ENCODE measurements at regions not wholly inside any gene's neighbourhood (a gene's known extent, or its start where the extent isn't known, plus 50 kb on each side); places are given as distances from the start of the nearest gene placed in this dataset.
A peak's percentile ranks its signal among the peaks of the same experiment; 100 is the strongest.

DNA sequence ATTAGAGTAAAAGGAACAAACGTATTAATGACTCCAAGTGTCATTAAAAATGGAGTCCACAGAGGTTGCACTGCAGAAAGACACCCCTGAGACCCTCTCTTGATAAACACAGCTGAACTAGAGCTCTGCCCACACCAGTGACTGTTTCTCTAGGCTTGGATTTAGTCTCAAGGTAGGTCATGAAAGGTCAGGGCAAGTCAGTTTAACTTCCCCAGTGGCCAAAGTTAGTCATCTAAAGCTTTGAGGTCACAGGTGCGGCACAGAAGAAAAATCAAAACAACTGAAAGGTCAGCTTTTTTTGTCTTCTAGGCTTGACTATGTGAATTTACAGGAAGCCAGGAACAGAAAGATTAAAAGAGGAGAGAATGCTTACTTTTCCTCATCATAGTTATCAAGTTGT is 749.6 kb downstream of the RAB28 start:
- no peak for DNase-seq (ENCODE audit: low spot score in 2 of 2)
- intact Hi-C loops (cut with DNase I; ENCODE audit: low total_unique reads) = no loop called here

DNA sequence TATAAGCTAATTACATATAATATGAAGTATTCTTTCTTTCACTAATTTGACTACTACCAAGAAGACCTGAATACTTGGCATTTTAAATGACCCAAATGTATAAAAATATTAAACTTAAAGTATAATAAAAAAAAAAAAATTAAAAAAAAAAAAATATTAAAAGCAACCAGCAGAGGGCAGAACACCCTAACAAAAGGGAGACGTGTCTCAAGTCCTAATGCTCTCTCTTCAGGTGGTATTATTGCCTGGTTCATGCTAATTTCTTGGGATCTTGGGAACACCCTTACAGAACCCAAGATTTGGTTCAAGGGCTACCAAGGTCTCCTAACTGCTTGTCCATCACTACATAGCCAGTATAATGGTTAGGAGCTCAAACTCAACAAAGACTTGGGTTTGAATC is 754.8 kb downstream of the RAB28 start:
- H3K36me3 ChIP-seq = no peaks in the 10 kb centered on the region
- DNase-seq (ENCODE audit: low spot score in 2 of 2) = no peak
- H3K27me3 ChIP-seq = peaks cover 0 to 9% of the 10 kb centered on the region in 2 donors
- TF ChIP-seq, protein P1, sequence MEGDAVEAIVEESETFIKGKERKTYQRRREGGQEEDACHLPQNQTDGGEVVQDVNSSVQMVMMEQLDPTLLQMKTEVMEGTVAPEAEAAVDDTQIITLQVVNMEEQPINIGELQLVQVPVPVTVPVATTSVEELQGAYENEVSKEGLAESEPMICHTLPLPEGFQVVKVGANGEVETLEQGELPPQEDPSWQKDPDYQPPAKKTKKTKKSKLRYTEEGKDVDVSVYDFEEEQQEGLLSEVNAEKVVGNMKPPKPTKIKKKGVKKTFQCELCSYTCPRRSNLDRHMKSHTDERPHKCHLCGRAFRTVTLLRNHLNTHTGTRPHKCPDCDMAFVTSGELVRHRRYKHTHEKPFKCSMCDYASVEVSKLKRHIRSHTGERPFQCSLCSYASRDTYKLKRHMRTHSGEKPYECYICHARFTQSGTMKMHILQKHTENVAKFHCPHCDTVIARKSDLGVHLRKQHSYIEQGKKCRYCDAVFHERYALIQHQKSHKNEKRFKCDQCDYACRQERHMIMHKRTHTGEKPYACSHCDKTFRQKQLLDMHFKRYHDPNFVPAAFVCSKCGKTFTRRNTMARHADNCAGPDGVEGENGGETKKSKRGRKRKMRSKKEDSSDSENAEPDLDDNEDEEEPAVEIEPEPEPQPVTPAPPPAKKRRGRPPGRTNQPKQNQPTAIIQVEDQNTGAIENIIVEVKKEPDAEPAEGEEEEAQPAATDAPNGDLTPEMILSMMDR (IDR thresholded peaks at IDR 0.05) = peak in 1 of 3 donors; percentile 14
- TF ChIP-seq POLR2AphosphoS5 (IDR thresholded peaks at IDR 0.05) = no peak
- no peak overlapping the region for H3K4me3 ChIP-seq
- no peaks in the 10 kb centered on the region for H3K4me1 ChIP-seq
- no peak overlapping the region for H3K27ac ChIP-seq
- intact Hi-C loops (cut with DNase I; ENCODE audit: low total_unique reads) = loop anchor here (5.0 kb wide), 1 partner anchor 112 kb away; no protein-coding TSS in a partner anchor
- no peaks in the 10 kb centered on the region for H3K9me3 ChIP-seq

More for the DNA sequence above, 749.6 kb downstream of the RAB28 start:
- no peak overlapping the region for H3K4me3 ChIP-seq
- no peak for TF ChIP-seq POLR2A (IDR thresholded peaks at IDR 0.05)
- no peak for TF ChIP-seq POLR2AphosphoS5 (IDR thresholded peaks at IDR 0.05)
- TF ChIP-seq, protein P1 (IDR thresholded peaks at IDR 0.05) = no peak
- H3K27ac ChIP-seq = no peak overlapping the region
- no peaks in the 10 kb centered on the region for H3K4me1 ChIP-seq
- peaks cover 0 to 9% of the 10 kb centered on the region in 2 donors for H3K27me3 ChIP-seq
- H3K36me3 ChIP-seq = no peaks in the 10 kb centered on the region
- no peaks in the 10 kb centered on the region for H3K9me3 ChIP-seq

DNA sequence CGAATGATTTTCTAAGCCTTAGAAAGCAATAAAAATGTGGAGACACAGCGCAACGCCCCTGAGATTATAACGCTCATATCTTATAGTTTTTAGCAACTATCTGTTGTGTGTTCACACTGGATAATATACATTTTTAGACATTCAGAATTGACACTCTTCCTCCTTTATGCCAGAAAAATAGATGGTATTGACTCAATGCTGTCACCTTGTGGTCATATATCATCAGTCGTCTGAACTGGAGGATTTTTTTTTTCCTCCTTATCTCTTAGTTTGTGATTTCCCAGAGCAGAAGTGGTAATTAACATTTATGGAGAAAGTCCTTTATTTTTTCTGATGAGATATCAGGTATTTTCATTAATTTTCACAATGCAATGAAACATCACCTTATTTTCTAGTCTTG is 759.6 kb downstream of the RAB28 start:
- H3K9me3 ChIP-seq = no peaks in the 10 kb centered on the region
- H3K36me3 ChIP-seq = no peaks in the 10 kb centered on the region
- TF ChIP-seq, protein P1 (IDR thresholded peaks at IDR 0.05) = peak in 1 of 3 donors; percentile 25
- TF ChIP-seq POLR2AphosphoS5 (IDR thresholded peaks at IDR 0.05) = no peak
- intact Hi-C loops (cut with DNase I; ENCODE audit: low total_unique reads) = loop anchor here (5.0 kb wide), 1 partner anchor 513 kb away; no protein-coding TSS in a partner anchor
- no peak overlapping the region for H3K4me3 ChIP-seq
- no peak for DNase-seq (ENCODE audit: low spot score in 2 of 2)
- no peaks in the 10 kb centered on the region for H3K4me1 ChIP-seq
- H3K27me3 ChIP-seq = no peaks in the 10 kb centered on the region
- no peak overlapping the region for H3K27ac ChIP-seq

DNA sequence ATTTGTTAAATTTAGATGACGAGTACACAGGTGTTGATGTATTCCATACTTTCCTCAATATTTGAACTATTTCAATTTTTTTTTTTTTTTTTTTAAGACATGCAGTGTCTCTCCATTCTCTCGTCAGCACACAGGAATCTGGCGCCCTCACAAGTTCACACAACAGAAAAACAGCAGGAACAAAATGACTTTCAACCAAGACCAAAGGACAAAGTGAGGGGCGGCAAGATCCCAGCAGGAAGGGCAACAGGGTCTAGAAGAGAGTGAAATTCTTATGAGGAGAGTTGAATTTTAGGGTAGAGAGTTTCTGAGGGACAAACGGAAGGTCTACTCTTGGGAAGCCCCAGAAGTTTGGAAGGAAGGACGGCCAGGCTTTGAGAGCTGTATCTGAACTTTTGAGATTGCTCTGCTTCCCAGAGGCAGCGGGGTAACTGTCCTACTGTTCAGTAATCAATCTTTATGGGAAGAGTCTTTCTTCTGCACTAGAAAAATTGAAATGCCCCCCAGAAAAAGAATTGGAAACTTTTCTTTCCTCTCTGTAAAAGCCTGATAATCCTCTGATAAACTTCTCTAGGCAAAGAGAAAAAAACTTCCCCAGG is 760.2 kb downstream of the RAB28 start:
- intact Hi-C loops (cut with DNase I; ENCODE audit: low total_unique reads) = loop anchor here (5.0 kb wide), 1 partner anchor 513 kb away; no protein-coding TSS in a partner anchor
- DNase-seq (ENCODE audit: low spot score in 2 of 2) = no peak
- no peaks in the 10 kb centered on the region for H3K9me3 ChIP-seq
- H3K36me3 ChIP-seq = no peaks in the 10 kb centered on the region
- H3K4me3 ChIP-seq = no peak overlapping the region
- TF ChIP-seq POLR2AphosphoS5 (IDR thresholded peaks at IDR 0.05) (no peak), POLR2A (IDR thresholded peaks at IDR 0.05) (no peak)
- TF ChIP-seq, protein P1 (IDR thresholded peaks at IDR 0.05) = no peak
- no peak overlapping the region for H3K27ac ChIP-seq
- no peaks in the 10 kb centered on the region for H3K27me3 ChIP-seq
- no peaks in the 10 kb centered on the region for H3K4me1 ChIP-seq

DNA sequence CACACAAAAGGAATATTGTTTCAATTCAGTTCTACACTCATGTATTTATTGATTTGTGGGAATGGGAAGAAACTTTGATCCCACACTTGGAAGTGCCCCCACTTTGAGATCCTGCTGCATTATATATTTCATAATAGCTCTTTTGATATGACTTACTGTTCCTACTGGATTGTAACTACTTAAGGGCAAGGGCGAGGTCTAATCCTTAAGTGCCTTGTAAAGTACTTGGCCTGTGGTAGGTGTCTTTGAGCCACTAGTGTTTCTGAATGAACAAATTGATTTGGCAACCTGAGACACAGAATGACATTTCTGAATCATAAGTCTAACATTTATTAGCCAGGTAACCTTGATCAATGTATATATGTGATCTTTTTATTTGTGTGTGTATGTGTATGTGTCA is 767.2 kb downstream of the RAB28 start:
- no peaks in the 10 kb centered on the region for H3K4me1 ChIP-seq
- no peaks in the 10 kb centered on the region for H3K27me3 ChIP-seq
- no peaks in the 10 kb centered on the region for H3K36me3 ChIP-seq
- intact Hi-C loops (cut with DNase I; ENCODE audit: low total_unique reads) = no loop called here
- H3K9me3 ChIP-seq = peaks cover 0 to 5% of the 10 kb centered on the region in 2 donors
- no peak for DNase-seq (ENCODE audit: low spot score in 2 of 2)
- TF ChIP-seq, protein P1 (IDR thresholded peaks at IDR 0.05) = no peak
- TF ChIP-seq POLR2AphosphoS5 (IDR thresholded peaks at IDR 0.05) (no peak), POLR2A (IDR thresholded peaks at IDR 0.05) (no peak)
- H3K27ac ChIP-seq = no peak overlapping the region
- H3K4me3 ChIP-seq = no peak overlapping the region
